ENCODE measurements at regions not wholly inside any gene's neighbourhood (a gene's known extent, or its start where the extent isn't known, plus 50 kb on each side); places are given as distances from the start of the nearest gene placed in this dataset.

DNA sequence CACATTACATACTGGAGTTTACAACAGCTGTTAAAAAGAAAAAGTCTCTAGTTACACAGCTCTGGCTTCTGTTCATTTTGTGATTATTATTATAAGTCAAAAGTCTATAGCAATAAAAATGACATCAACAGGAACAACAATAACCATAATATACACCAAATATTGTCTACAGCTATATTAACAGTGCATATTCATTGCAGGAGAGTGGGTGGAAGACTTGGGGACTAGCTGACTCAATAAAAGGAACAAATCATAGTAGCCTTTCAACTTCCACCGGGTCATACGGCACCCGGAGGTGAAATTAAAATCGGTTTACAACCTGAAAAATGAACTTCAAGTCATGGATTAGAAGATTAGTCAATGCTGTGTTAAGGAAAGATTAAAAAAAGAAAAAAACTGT is 642.1 kb downstream of the SATB2 start:
- no peak overlapping the region for H3K27ac ChIP-seq
- H3K27me3 ChIP-seq, result no peaks in the 10 kb centered on the region
- no peaks in the 10 kb centered on the region for H3K36me3 ChIP-seq

DNA sequence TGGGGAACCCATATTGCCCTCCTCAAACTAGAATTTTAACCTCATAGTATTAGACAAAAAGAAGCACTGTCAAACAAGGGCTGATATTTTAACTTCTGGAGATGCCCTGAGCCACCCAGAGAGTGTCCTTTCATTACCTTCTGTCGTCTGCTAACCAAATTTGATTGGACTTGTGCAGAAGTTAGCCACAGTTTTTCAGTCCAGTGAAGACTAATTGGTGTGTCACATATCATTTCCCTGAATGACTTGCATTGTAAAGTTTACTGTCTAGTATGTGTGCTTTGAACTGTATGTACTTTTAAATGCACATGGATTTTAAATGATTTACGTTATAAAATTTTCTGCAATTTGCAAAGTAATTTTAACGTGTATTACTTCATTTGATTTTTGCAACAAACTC is 646.5 kb downstream of the SATB2 start:
- no peaks in the 10 kb centered on the region for H3K27me3 ChIP-seq
- no peak overlapping the region for H3K4me3 ChIP-seq
- no peaks in the 10 kb centered on the region for H3K9me3 ChIP-seq (ENCODE audit: low read depth)
- no peaks in the 10 kb centered on the region for H3K36me3 ChIP-seq
- no peak overlapping the region for H3K27ac ChIP-seq
- DNase-seq (ENCODE audit: low read depth in 1 of 2, low spot score in 1 of 2), result no peak
- no peaks in the 10 kb centered on the region for H3K4me1 ChIP-seq (ENCODE audit: low read depth)
- TF ChIP-seq, protein P1, sequence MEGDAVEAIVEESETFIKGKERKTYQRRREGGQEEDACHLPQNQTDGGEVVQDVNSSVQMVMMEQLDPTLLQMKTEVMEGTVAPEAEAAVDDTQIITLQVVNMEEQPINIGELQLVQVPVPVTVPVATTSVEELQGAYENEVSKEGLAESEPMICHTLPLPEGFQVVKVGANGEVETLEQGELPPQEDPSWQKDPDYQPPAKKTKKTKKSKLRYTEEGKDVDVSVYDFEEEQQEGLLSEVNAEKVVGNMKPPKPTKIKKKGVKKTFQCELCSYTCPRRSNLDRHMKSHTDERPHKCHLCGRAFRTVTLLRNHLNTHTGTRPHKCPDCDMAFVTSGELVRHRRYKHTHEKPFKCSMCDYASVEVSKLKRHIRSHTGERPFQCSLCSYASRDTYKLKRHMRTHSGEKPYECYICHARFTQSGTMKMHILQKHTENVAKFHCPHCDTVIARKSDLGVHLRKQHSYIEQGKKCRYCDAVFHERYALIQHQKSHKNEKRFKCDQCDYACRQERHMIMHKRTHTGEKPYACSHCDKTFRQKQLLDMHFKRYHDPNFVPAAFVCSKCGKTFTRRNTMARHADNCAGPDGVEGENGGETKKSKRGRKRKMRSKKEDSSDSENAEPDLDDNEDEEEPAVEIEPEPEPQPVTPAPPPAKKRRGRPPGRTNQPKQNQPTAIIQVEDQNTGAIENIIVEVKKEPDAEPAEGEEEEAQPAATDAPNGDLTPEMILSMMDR (IDR thresholded peaks at IDR 0.05; ENCODE audit: low read depth, low read length), result no peak

More for the DNA sequence above, 642.1 kb downstream of the SATB2 start:
- Histone ChIP-seq H3K4me3 (no peak overlapping the region), H3K4me1 (ENCODE audit: low read depth) (no peaks in the 10 kb centered on the region), H3K9me3 (ENCODE audit: low read depth) (no peaks in the 10 kb centered on the region)
- TF ChIP-seq, protein P1 (IDR thresholded peaks at IDR 0.05; ENCODE audit: low read depth, low read length), result no peak
- DNase-seq (ENCODE audit: low read depth in 1 of 2, low spot score in 1 of 2), result no peak

DNA sequence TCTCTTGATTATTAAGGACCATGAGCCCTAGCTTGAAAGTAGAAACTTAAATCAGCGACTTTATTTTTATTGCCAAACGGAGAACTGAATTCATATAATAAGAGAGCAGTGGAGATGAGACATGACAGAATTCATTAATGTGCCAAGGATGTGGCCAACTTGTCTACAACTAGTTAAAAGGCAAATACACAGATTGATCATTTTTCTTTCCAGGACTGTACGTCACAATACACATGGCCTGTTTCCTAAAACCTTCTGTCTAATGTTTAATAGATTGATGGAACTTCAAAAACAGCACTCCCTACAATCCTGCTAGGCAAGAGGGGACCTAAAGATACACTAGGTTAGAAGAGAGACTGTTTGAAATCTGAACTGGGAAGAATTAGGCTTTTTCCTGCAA is 647.8 kb downstream of the SATB2 start:
- Histone ChIP-seq H3K9me3 (ENCODE audit: low read depth) (no peaks in the 10 kb centered on the region), H3K36me3 (no peaks in the 10 kb centered on the region), H3K27ac (no peak overlapping the region), H3K4me3 (no peak overlapping the region), H3K27me3 (no peaks in the 10 kb centered on the region), H3K4me1 (ENCODE audit: low read depth) (no peaks in the 10 kb centered on the region)
- no peak for DNase-seq (ENCODE audit: low read depth in 1 of 2, low spot score in 1 of 2)
- TF ChIP-seq, protein P1 (IDR thresholded peaks at IDR 0.05; ENCODE audit: low read depth, low read length), result no peak

DNA sequence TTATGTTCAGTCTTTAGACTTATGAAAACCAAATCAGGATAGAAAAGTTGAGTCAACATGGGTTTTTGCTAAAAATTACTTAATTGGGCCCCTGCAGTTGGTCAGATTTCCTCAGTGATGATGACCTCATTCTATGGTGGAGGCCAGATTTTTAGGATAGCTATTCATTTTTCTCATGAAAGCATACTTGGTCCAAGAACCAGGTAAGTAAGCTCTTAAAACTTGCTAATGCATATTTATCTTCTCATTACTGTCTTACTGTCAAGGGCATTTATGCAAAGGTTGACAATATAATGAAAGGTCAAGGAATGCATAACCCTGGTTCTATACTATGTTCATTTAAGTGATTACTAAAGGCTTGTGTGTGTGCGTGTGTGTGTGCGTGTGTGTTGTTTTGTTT is 650.6 kb downstream of the SATB2 start:
- Histone ChIP-seq H3K36me3 (no peaks in the 10 kb centered on the region), H3K27ac (no peak overlapping the region), H3K4me3 (no peak overlapping the region), H3K27me3 (no peaks in the 10 kb centered on the region), H3K9me3 (ENCODE audit: low read depth) (no peaks in the 10 kb centered on the region), H3K4me1 (ENCODE audit: low read depth) (no peaks in the 10 kb centered on the region)
- TF ChIP-seq, protein P1 (IDR thresholded peaks at IDR 0.05; ENCODE audit: low read depth, low read length), result no peak
- no peak for DNase-seq (ENCODE audit: low read depth in 1 of 2, low spot score in 1 of 2)

DNA sequence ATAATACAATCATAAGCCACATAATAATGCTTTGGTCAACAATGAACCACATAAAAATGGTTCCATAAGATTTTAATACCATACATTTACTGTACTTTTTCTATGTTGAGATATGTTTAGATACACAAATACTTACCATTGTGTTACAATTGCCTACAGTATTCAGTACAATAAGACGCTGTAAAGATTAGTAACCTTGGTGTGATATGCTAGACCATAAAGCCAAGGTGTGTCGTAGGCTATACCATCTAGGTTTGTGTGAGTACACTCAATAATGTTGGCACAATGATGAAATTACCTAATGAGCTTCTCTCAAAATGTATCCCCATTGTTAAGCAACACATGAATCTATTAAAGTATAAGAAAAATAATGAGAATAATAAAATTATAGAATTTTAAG is 662.3 kb downstream of the SATB2 start:
- H3K27me3 ChIP-seq, result no peaks in the 10 kb centered on the region
- H3K4me1 ChIP-seq (ENCODE audit: low read depth), result no peaks in the 10 kb centered on the region
- DNase-seq (ENCODE audit: low read depth in 1 of 2, low spot score in 1 of 2), result no peak
- H3K4me3 ChIP-seq, result no peak overlapping the region
- H3K27ac ChIP-seq, result no peak overlapping the region
- H3K9me3 ChIP-seq (ENCODE audit: low read depth), result no peaks in the 10 kb centered on the region
- H3K36me3 ChIP-seq, result no peaks in the 10 kb centered on the region
- TF ChIP-seq, protein P1 (IDR thresholded peaks at IDR 0.05; ENCODE audit: low read depth, low read length), result no peak

DNA sequence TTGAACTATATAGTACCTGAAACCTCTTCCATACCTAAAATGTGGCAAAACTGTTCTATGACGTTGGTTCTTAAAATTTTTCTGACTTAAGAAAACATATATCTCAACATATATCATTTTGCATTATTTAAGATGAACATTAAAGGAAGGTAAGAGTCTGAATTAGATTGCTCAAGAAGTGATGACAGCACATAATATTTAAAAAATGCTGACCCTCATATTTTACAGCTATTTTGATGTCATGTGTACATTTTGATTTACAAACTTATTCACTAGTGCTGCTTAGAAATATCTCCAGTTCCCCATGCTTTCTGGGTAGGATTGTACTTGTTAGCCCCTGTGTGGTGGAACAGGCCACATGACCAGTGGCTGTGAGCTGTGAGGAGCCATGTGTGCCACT is 666.1 kb downstream of the SATB2 start:
- TF ChIP-seq, protein P1 (IDR thresholded peaks at IDR 0.05; ENCODE audit: low read depth, low read length), result no peak

More for the DNA sequence above, 666.1 kb downstream of the SATB2 start:
- Histone ChIP-seq H3K4me1 (ENCODE audit: low read depth) (no peaks in the 10 kb centered on the region), H3K36me3 (no peaks in the 10 kb centered on the region), H3K4me3 (no peak overlapping the region), H3K27ac (no peak overlapping the region), H3K9me3 (ENCODE audit: low read depth) (no peaks in the 10 kb centered on the region), H3K27me3 (no peaks in the 10 kb centered on the region)
- no peak for DNase-seq (ENCODE audit: low read depth in 1 of 2, low spot score in 1 of 2)

All from cardiac muscle cell (in vitro differentiated cells and primary cell).